ENCODE measurements at regions not wholly inside any gene's neighbourhood (a gene's known extent, or its start where the extent isn't known, plus 50 kb on each side); places are given as distances from the start of the nearest gene placed in this dataset.

- Histone ChIP-seq H3K4me1 (ENCODE audit: insufficient read depth, low read length) (no peaks in the 10 kb centered on the region), H3K4me3 (ENCODE audit: low read length) (no peak overlapping the region), H3K9me3 (ENCODE audit: insufficient read depth, low read depth, low read length) (peaks cover 12% of the 10 kb centered on the region; the same call in 1 of the 2 replicates), H3K27ac (ENCODE audit: low read length) (no peak overlapping the region), H3K9ac (ENCODE audit: low read depth, low read length) (no peak overlapping the region), H3K27me3 (ENCODE audit: insufficient read depth, low read length) (no peaks in the 10 kb centered on the region), H3K36me3 (ENCODE audit: insufficient read depth, low read depth, low read length) (no peaks in the 10 kb centered on the region)
These were observed 180.7 kb upstream of the SFRP2 start for GRCh38 chr4:153969542-153969941.

- Histone ChIP-seq H3K9ac (ENCODE audit: low read depth, low read length) (no peak overlapping the region), H3K4me3 (ENCODE audit: low read length) (no peak overlapping the region), H3K27me3 (ENCODE audit: insufficient read depth, low read length) (no peaks in the 10 kb centered on the region), H3K36me3 (ENCODE audit: insufficient read depth, low read depth, low read length) (no peaks in the 10 kb centered on the region), H3K27ac (ENCODE audit: low read length) (no peak overlapping the region), H3K4me1 (ENCODE audit: insufficient read depth, low read length) (no peaks in the 10 kb centered on the region), H3K9me3 (ENCODE audit: insufficient read depth, low read depth, low read length) (no peaks in the 10 kb centered on the region)
These were observed 177.8 kb upstream of the SFRP2 start for GRCh38 chr4:153966641-153967040.

GRCh38 chr4:153963216-153963615, 174.3 kb upstream of the SFRP2 start:
- Histone ChIP-seq H3K4me1 (ENCODE audit: insufficient read depth, low read length) (no peaks in the 10 kb centered on the region), H3K27ac (ENCODE audit: low read length) (no peak overlapping the region), H3K4me3 (ENCODE audit: low read length) (no peak overlapping the region), H3K9me3 (ENCODE audit: insufficient read depth, low read depth, low read length) (no peaks in the 10 kb centered on the region), H3K9ac (ENCODE audit: low read depth, low read length) (no peak overlapping the region), H3K27me3 (ENCODE audit: insufficient read depth, low read length) (no peaks in the 10 kb centered on the region), H3K36me3 (ENCODE audit: insufficient read depth, low read depth, low read length) (no peaks in the 10 kb centered on the region)

GRCh38 chr4:153962311-153963039, 173.6 kb upstream of the SFRP2 start:
- no peaks in the 10 kb centered on the region for H3K27me3 ChIP-seq (ENCODE audit: insufficient read depth, low read length)
- H3K9me3 ChIP-seq (ENCODE audit: insufficient read depth, low read depth, low read length), result no peaks in the 10 kb centered on the region
- H3K36me3 ChIP-seq (ENCODE audit: insufficient read depth, low read depth, low read length), result no peaks in the 10 kb centered on the region
- H3K4me3 ChIP-seq (ENCODE audit: low read length), result no peak overlapping the region
- H3K27ac ChIP-seq (ENCODE audit: low read length), result no peak overlapping the region
- H3K9ac ChIP-seq (ENCODE audit: low read depth, low read length), result no peak overlapping the region
- H3K4me1 ChIP-seq (ENCODE audit: insufficient read depth, low read length), result no peaks in the 10 kb centered on the region

GRCh38 chr4:153955327-153955726, 166.4 kb upstream of the SFRP2 start:
- Histone ChIP-seq H3K4me3 (ENCODE audit: low read length) (no peak overlapping the region), H3K27me3 (ENCODE audit: insufficient read depth, low read length) (no peaks in the 10 kb centered on the region), H3K9ac (ENCODE audit: low read depth, low read length) (no peak overlapping the region), H3K36me3 (ENCODE audit: insufficient read depth, low read depth, low read length) (no peaks in the 10 kb centered on the region), H3K9me3 (ENCODE audit: insufficient read depth, low read depth, low read length) (no peaks in the 10 kb centered on the region), H3K27ac (ENCODE audit: low read length) (no peak overlapping the region), H3K4me1 (ENCODE audit: insufficient read depth, low read length) (no peaks in the 10 kb centered on the region)

- Histone ChIP-seq H3K9ac (ENCODE audit: low read depth, low read length) (no peak overlapping the region), H3K27me3 (ENCODE audit: insufficient read depth, low read length) (no peaks in the 10 kb centered on the region), H3K27ac (ENCODE audit: low read length) (no peak overlapping the region), H3K36me3 (ENCODE audit: insufficient read depth, low read depth, low read length) (no peaks in the 10 kb centered on the region), H3K4me3 (ENCODE audit: low read length) (no peak overlapping the region), H3K9me3 (ENCODE audit: insufficient read depth, low read depth, low read length) (no peaks in the 10 kb centered on the region), H3K4me1 (ENCODE audit: insufficient read depth, low read length) (no peaks in the 10 kb centered on the region)
These were observed 165.8 kb upstream of the SFRP2 start for GRCh38 chr4:153954654-153955053.

GRCh38 chr4:153950100-153950979, 161.5 kb upstream of the SFRP2 start:
- H3K27ac ChIP-seq (ENCODE audit: low read length), result no peak overlapping the region
- no peaks in the 10 kb centered on the region for H3K4me1 ChIP-seq (ENCODE audit: insufficient read depth, low read length)
- H3K9me3 ChIP-seq (ENCODE audit: insufficient read depth, low read depth, low read length), result no peaks in the 10 kb centered on the region
- no peak overlapping the region for H3K9ac ChIP-seq (ENCODE audit: low read depth, low read length)
- H3K27me3 ChIP-seq (ENCODE audit: insufficient read depth, low read length), result no peaks in the 10 kb centered on the region
- no peak overlapping the region for H3K4me3 ChIP-seq (ENCODE audit: low read length)
- no peaks in the 10 kb centered on the region for H3K36me3 ChIP-seq (ENCODE audit: insufficient read depth, low read depth, low read length)

GRCh38 chr4:153948041-153948440, 159.2 kb upstream of the SFRP2 start:
- H3K27ac ChIP-seq (ENCODE audit: low read length), result no peak overlapping the region
- H3K27me3 ChIP-seq (ENCODE audit: insufficient read depth, low read length), result no peaks in the 10 kb centered on the region
- H3K9me3 ChIP-seq (ENCODE audit: insufficient read depth, low read depth, low read length), result no peaks in the 10 kb centered on the region
- no peak overlapping the region for H3K4me3 ChIP-seq (ENCODE audit: low read length)
- no peaks in the 10 kb centered on the region for H3K4me1 ChIP-seq (ENCODE audit: insufficient read depth, low read length)
- no peaks in the 10 kb centered on the region for H3K36me3 ChIP-seq (ENCODE audit: insufficient read depth, low read depth, low read length)
- H3K9ac ChIP-seq (ENCODE audit: low read depth, low read length), result no peak overlapping the region

- Histone ChIP-seq H3K9me3 (ENCODE audit: insufficient read depth, low read depth, low read length) (no peaks in the 10 kb centered on the region), H3K9ac (ENCODE audit: low read depth, low read length) (no peak overlapping the region), H3K36me3 (ENCODE audit: insufficient read depth, low read depth, low read length) (no peaks in the 10 kb centered on the region), H3K27me3 (ENCODE audit: insufficient read depth, low read length) (no peaks in the 10 kb centered on the region), H3K27ac (ENCODE audit: low read length) (no peak overlapping the region), H3K4me1 (ENCODE audit: insufficient read depth, low read length) (no peaks in the 10 kb centered on the region), H3K4me3 (ENCODE audit: low read length) (no peak overlapping the region)
These were observed 158.2 kb upstream of the SFRP2 start for GRCh38 chr4:153947124-153947523.

- no peak overlapping the region for H3K9ac ChIP-seq (ENCODE audit: low read depth, low read length)
- H3K36me3 ChIP-seq (ENCODE audit: insufficient read depth, low read depth, low read length), result no peaks in the 10 kb centered on the region
- H3K9me3 ChIP-seq (ENCODE audit: insufficient read depth, low read depth, low read length), result no peaks in the 10 kb centered on the region
- no peaks in the 10 kb centered on the region for H3K27me3 ChIP-seq (ENCODE audit: insufficient read depth, low read length)
- H3K4me3 ChIP-seq (ENCODE audit: low read length), result no peak overlapping the region
- no peaks in the 10 kb centered on the region for H3K4me1 ChIP-seq (ENCODE audit: insufficient read depth, low read length)
- no peak overlapping the region for H3K27ac ChIP-seq (ENCODE audit: low read length)
These were observed 156.8 kb upstream of the SFRP2 start for GRCh38 chr4:153945704-153946103.

- H3K27ac ChIP-seq (ENCODE audit: low read length), result no peak overlapping the region
- no peak overlapping the region for H3K9ac ChIP-seq (ENCODE audit: low read depth, low read length)
- H3K4me1 ChIP-seq (ENCODE audit: insufficient read depth, low read length), result no peaks in the 10 kb centered on the region
- H3K4me3 ChIP-seq (ENCODE audit: low read length), result no peak overlapping the region
- no peaks in the 10 kb centered on the region for H3K36me3 ChIP-seq (ENCODE audit: insufficient read depth, low read depth, low read length)
- H3K9me3 ChIP-seq (ENCODE audit: insufficient read depth, low read depth, low read length), result no peaks in the 10 kb centered on the region
- no peaks in the 10 kb centered on the region for H3K27me3 ChIP-seq (ENCODE audit: insufficient read depth, low read length)
These were observed 155.0 kb upstream of the SFRP2 start for GRCh38 chr4:153943738-153944415.
